Left ventricle myocardium superior (tissue), 1 donor: ENCODE measurements at regions not wholly inside any gene's neighbourhood (a gene's known extent, or its start where the extent isn't known, plus 50 kb on each side); places are given as distances from the start of the nearest gene placed in this dataset.
"Not testable (repeated sequence)": the region's sequence is repeated elsewhere in the genome, so short reads cannot be mapped to it uniquely, and the experiment has no call there.

Source experiments
- ATAC-seq: fragments of 200-7000 bp; cut with Tn5 transposase; one replicate; pipeline ENCODE4 v1.9.1; 2020; ENCODE audit warnings: mild to moderate bottlenecking, moderate library complexity
- DNase-seq: peaks from one replicate; pipeline ENCODE4 v3.0.0-alpha.2; 2020
- intact Hi-C: fragments of 100-400 bp; cut with micrococcal nuclease; formaldehyde crosslinking; loops from one replicate; pipeline ENCODE4 v1.11.0; 2022
- donor health status: DM: no; HTN: yes; CAD: no; lungs with severe emphysema.

GRCh38 chr13:62126400-62126799 is 710.8 kb upstream of the PCDH20 start:
- no peak for ATAC-seq
- intact Hi-C loops: no loop called here
- DNase-seq: no peak

DNA sequence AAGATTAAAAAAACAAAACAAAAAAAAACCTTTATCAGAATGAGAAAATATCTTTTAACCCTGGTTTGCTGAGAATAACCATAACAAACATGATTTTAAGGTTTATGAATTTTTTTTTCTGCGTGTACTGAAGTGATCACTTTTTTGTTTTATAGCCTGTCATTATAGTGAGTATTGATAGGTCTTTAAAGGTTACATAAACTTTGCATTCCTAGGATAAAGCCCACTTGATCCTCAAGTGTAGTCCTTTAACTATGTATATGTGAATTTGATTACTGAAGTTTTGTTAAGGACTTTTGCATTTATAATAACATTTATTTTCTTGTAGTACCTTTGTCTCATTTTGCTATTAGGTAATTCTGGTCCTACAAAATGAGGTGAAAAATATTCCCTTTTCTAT is 709.8 kb upstream of the PCDH20 start:
- DNase-seq: no peak
- intact Hi-C loops: no loop called here
- ATAC-seq: no peak

DNA sequence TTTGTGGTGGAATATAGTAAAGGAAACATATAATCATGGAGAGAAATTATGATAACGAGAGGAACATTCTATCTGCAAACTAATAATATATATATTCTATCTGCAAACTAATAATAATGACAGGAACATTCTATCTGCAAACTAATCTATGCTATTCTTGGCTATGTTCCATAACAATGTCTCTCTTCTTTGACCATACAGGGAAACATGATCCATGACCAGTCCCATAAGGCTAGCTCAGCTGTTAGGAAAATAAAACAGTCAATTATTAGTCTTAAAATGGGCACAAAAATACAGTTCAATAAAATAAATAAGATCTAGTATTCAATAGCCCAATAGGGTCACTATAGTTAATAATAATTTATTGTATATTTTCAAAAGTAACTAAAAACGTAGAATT is 707.8 kb upstream of the PCDH20 start:
- DNase-seq: no peak
- intact Hi-C loops: no loop called here
- ATAC-seq: no peak

DNA sequence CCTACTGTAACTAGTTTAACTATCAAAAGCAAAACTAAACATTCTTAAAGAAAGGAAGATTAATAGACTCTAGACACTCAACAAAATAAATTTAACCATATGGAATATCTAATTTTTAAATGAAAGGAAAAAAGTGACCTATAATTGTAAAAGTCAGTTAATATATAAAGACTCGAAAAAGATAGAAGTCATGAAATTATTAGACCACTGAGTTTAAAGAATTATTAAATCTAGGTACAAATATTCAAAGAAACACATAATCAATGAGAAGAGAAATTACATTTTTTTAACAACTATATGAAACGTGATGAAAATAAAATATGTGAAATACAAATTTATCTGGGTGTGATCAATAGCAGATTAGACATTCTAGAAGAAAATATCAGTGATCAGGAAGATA is 706.8 kb upstream of the PCDH20 start:
- ATAC-seq (no peak), DNase-seq (no peak)
- intact Hi-C loops: no loop called here

GRCh38 chr13:62119739-62120700 is 704.4 kb upstream of the PCDH20 start:
- no peak for DNase-seq
- no peak for ATAC-seq
- intact Hi-C loops: no loop called here

- intact Hi-C loops: no loop called here
- no peak for DNase-seq
- no peak for ATAC-seq
These were observed 700.2 kb upstream of the PCDH20 start for GRCh38 chr13:62115831-62116230.

DNA sequence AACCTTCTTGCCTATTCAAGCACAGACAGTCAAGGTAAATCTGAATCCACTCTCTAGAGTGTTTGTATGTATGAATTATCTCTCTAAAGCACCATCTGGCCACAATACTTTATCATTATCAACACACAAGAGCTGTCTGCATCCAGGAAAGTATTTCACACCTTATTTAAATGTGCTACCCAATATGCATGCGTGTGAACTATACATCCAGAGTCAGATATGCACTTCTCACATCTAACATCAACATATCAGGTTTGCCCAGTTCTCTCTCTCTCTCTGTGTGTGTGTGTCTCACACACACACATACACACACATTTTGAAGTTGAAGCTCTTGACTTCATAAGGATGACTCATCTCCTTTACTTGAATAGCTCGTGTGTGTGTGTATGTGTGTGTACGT is 697.5 kb upstream of the PCDH20 start:
- ATAC-seq (no peak), DNase-seq (no peak)
- intact Hi-C loops: no loop called here

DNA sequence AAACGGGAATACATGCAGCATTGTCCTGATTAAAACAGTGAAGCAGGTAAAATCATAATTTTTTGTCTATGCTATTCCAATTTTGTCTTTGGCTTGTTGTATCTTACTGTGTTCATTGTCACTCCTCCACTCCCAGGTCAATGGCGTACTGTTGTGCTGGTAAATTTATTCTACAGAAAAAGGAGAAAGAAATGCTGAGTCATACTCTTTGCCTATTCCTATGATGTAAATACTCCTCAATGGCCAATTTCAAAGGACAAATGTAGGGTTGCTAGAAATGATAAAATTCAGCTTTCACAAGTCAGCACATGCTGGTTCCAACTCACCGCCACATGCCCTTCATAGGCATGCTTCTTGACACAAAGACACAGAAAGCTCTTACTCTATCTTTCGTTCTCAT is 694.4 kb upstream of the PCDH20 start:
- intact Hi-C loops: no loop called here
- DNase-seq (no peak), ATAC-seq (no peak)

DNA sequence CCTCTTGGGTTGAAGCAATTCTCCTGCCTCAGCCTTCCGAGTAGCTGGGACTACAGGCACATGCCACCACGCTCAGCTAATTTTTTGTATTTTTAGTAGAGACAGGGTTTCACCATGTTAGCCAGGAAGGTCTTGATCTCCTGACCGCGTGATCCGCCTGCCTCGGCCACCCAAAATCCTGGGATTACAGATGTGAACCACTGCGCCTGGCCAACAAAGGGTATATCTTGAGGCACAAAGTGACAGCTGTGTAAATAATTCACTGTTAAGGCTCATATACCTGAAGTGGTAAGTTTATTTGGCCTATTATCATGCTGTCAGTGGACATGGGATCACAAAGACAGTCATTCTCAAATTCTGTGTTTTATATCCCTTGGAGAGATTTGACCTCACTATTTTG is 688.5 kb upstream of the PCDH20 start:
- DNase-seq, intact Hi-C loops, ATAC-seq: not testable (repeated sequence)

GRCh38 chr13:62096652-62097051 is 681.0 kb upstream of the PCDH20 start:
- no peak for ATAC-seq
- intact Hi-C loops: no loop called here
- no peak for DNase-seq

DNA sequence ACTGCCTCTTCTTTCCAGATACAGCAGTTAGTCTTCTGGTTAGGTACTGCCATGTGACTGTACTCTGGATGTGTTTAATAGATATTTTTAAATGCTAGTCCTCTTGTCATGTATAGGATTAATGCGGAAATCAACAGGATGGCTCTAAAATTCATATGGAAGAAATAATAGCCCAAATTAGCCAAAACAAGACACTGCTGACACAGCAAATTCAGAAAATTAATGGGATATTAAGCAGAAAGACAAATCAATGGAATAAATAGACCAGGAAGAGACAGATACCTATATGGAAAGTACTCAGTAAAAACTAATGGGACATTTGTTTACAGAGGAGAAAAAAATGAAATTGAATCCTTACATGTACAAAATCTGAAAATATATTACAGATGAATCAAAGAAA is 679.3 kb upstream of the PCDH20 start:
- intact Hi-C loops: no loop called here
- DNase-seq: no peak
- no peak for ATAC-seq

DNA sequence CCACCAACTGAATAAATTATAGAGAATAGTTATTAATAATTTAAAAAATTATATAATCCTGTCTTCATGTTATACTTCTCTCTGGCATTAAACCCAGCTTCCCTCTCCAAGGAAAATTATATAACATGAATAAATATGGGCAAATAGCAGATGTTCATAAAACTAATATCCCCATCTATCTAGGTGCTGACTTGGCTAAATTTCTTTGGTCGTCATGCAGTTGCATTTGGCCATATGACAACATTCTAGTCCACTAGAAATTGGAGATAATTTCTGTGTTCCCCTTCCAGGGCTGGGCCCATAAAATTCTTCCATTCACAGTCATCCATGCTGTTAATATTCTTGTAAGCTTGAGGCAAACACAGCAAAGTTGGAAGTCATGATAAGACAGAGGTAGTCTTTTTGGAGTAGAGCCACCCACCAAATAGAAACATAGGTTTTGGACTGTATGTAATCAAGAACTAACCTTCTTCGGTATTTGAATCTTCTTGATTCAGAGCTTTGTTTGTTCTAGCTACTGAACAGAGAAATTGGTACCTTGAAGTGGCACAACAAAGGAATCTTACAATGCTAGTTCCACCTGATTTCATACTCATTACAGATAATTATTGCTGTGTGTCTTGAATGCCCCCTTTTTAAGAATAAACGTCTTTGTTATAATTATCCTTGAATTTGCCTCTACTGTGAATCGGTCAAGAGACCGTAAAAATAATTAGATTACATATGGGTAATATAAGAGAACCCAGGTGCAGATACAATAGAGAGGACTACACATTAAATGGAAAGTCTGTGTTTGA is 678.5 kb upstream of the PCDH20 start:
- no peak for ATAC-seq
- DNase-seq: no peak
- intact Hi-C loops: no loop called here

- DNase-seq: no peak
- intact Hi-C loops: no loop called here
- ATAC-seq: no peak
These were observed 677.3 kb upstream of the PCDH20 start for GRCh38 chr13:62092949-62093348.

- no peak for DNase-seq
- no peak for ATAC-seq
- intact Hi-C loops: no loop called here
These were observed 676.9 kb upstream of the PCDH20 start for GRCh38 chr13:62092536-62092935.

GRCh38 chr13:62088165-62088564 is 672.5 kb upstream of the PCDH20 start:
- DNase-seq: no peak
- intact Hi-C loops: no loop called here
- no peak for ATAC-seq

GRCh38 chr13:62087124-62087523 is 671.5 kb upstream of the PCDH20 start:
- DNase-seq (no peak), ATAC-seq (no peak)
- intact Hi-C loops: no loop called here

DNA sequence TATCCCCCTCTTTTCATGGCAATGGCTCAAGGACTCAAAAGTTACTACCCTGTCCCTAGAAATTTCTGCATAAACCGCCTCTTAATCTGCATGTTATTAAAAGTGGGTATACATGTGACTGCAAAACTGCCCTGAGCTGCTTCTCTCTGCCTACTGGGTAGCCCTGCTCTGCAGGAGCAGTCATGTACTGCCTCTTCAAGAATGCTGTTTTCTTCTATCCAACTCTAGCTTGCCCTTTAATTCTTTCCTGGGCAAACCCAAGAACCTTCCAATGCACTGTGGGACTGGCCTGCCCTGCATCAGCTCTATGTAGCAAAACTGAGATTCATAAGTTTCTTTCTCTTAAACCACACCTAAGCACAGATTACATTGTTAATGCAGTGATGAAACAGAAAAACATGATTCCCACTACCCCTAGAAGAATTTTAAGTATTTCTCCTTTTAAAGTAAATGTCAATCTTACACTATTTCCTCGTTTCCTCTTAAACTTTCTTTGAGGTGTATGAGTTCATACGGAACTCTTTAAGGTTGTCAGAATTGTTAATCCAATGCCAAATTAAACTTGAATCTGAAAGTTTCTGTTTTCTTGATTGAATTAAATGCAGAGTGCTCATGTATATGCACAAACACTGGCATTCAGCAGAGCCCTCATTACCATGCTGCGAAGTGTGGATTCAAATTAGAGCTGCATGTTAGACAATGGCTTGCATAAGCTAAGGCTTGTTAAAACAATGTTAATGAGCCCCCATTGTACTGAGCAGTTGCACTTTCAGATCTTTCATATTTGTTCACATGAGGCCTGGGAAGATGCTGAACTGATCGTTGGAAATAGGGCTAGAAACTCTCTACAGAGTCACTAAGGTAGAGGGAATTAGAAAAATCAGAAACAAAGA is 669.9 kb upstream of the PCDH20 start:
- DNase-seq (no peak), ATAC-seq (no peak)
- intact Hi-C loops: no loop called here

- DNase-seq: no peak
- intact Hi-C loops: no loop called here
- ATAC-seq: no peak
These were observed 669.1 kb upstream of the PCDH20 start for GRCh38 chr13:62084728-62085127.

DNA sequence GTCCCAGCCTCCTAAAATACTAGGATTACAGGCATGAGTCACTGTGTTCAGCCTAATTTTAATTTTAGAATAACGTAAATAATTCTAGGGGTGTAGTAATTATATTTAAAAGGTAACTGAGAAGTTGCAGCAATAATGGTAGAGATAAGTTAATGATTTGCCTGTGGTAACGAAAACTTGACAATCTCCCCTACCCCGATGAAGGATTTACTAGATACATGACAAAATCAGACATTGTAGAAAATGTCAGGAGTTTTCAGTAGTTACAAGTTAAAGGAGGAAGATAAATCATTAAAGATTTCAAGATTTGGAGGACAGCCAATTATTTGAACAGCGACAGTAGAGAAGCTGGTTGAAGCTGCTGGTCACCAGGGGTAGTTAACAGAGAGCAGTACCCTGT is 652.2 kb upstream of the PCDH20 start:
- intact Hi-C loops: no loop called here
- DNase-seq (no peak), ATAC-seq (no peak)

DNA sequence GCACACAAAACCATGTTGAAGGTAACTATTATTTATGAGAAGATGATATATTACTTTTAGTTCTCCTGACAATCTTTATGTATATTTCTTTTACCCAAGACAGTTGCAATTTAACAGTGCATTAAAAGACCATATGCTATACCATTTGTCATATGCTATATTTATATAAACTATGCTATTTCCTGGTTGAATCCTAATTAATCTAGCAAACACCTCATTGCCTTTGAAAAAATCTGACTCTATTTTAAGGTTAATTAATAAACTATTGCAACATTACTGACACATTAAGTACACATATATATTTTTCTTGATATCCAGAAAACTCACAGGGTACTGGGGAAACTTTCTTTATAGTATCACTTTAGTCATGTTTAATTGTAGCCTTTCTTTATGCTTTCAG is 649.4 kb upstream of the PCDH20 start:
- DNase-seq (no peak), ATAC-seq (no peak)
- intact Hi-C loops: no loop called here
